ENCODE measurements at regions not wholly inside any gene's neighbourhood (a gene's known extent, or its start where the extent isn't known, plus 50 kb on each side); places are given as distances from the start of the nearest gene placed in this dataset.

DNA sequence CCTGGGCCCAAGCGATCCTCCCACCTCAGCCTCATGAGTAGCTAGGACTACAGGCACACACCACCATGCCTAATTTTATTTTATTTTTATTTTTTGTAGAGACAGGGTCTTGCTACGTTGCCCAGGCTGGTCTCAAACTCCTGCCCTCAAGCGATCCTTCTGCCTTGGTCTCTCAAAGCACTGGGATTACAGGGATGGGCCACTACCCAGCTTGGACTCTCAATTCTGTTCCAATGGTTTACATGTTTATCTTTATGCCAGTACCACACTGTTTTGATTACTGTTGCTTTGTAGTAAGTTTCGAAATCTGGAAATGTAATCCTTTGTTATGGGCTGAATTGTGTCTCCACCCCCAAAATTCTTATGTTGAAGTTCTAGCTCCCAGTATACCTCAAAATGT lies 88.4 kb upstream of the TARDBP start:
- no peaks in the 10 kb centered on the region for H3K36me3 ChIP-seq (ENCODE audit: control insufficient read depth in 4 of 4, insufficient read depth in 3 of 4, low read depth in 1 of 4, low read length in 3 of 4)
- no peak overlapping the region for H3K27ac ChIP-seq (ENCODE audit: low read depth in 1 of 2, low read length in 2 of 2)
- no peak overlapping the region for H3K9ac ChIP-seq (ENCODE audit: low read depth in 1 of 2, low read length in 2 of 2)
- no peak overlapping the region for H3K4me3 ChIP-seq (ENCODE audit: low read depth in 1 of 3, low read length in 3 of 3)
- no peaks in the 10 kb centered on the region for H3K27me3 ChIP-seq (ENCODE audit: control insufficient read depth in 4 of 4, insufficient read depth in 4 of 4, low read length in 3 of 4)
- 96% methylated on average over 4 of the region's 4 CpGs for WGBS
- no peaks in the 10 kb centered on the region for H3K4me1 ChIP-seq (ENCODE audit: control insufficient read depth in 4 of 4, insufficient read depth in 4 of 4, low read length in 3 of 4)
- peaks cover 6 to 9% (median 6%) of the 10 kb centered on the region in 4 donors for H3K9me3 ChIP-seq (ENCODE audit: control insufficient read depth in 4 of 4, low read length in 3 of 4)
- DNase-seq (ENCODE audit: low spot score), result no peak
- TF ChIP-seq, protein P1, sequence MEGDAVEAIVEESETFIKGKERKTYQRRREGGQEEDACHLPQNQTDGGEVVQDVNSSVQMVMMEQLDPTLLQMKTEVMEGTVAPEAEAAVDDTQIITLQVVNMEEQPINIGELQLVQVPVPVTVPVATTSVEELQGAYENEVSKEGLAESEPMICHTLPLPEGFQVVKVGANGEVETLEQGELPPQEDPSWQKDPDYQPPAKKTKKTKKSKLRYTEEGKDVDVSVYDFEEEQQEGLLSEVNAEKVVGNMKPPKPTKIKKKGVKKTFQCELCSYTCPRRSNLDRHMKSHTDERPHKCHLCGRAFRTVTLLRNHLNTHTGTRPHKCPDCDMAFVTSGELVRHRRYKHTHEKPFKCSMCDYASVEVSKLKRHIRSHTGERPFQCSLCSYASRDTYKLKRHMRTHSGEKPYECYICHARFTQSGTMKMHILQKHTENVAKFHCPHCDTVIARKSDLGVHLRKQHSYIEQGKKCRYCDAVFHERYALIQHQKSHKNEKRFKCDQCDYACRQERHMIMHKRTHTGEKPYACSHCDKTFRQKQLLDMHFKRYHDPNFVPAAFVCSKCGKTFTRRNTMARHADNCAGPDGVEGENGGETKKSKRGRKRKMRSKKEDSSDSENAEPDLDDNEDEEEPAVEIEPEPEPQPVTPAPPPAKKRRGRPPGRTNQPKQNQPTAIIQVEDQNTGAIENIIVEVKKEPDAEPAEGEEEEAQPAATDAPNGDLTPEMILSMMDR (IDR thresholded peaks at IDR 0.05; ENCODE audit: low read depth, low read length, missing input control), result no peak
- TF ChIP-seq TAF1 (conservative IDR thresholded peaks at IDR 0.05) (no peak), JUND (IDR thresholded peaks at IDR 0.05) (no peak)

DNA sequence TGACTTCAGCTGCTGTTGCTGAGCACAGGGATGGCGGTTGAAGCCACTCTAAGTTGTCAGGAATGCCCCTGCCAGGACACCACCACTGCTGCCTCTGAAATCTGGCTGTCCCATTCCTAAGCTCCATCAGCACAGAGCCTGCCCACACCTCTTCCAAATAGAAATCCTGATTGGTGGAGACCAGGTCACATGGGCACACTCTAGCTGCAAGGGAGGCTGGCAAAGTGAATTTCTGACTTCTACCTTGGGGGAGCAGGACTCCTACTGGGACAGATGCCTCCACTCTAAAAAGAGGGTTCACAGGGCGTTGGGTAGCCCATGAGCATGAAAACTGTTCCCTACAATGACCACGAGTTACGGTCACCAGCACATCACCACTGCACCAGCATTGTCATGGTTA lies 83.8 kb upstream of the TARDBP start:
- WGBS, result 91% methylated on average over 4 of the region's 4 CpGs
- Histone ChIP-seq H3K9ac (ENCODE audit: low read depth in 1 of 2, low read length in 2 of 2) (no peak overlapping the region), H3K9me3 (ENCODE audit: control insufficient read depth in 4 of 4, low read length in 3 of 4) (peaks cover 6 to 9% (median 7%) of the 10 kb centered on the region in 4 donors), H3K4me1 (ENCODE audit: control insufficient read depth in 4 of 4, insufficient read depth in 4 of 4, low read length in 3 of 4) (peaks cover 0 to 1% (median 0%) of the 10 kb centered on the region in 4 donors), H3K27ac (ENCODE audit: low read depth in 1 of 2, low read length in 2 of 2) (no peak overlapping the region), H3K4me3 (ENCODE audit: low read depth in 1 of 3, low read length in 3 of 3) (no peak overlapping the region), H3K36me3 (ENCODE audit: control insufficient read depth in 4 of 4, insufficient read depth in 3 of 4, low read depth in 1 of 4, low read length in 3 of 4) (no peaks in the 10 kb centered on the region), H3K27me3 (ENCODE audit: control insufficient read depth in 4 of 4, insufficient read depth in 4 of 4, low read length in 3 of 4) (no peaks in the 10 kb centered on the region)
- TF ChIP-seq, protein P2, sequence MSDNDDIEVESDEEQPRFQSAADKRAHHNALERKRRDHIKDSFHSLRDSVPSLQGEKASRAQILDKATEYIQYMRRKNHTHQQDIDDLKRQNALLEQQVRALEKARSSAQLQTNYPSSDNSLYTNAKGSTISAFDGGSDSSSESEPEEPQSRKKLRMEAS (IDR thresholded peaks at IDR 0.05), result no peak
- TF ChIP-seq TAF1 (conservative IDR thresholded peaks at IDR 0.05) (no peak), SP1 (IDR thresholded peaks at IDR 0.05) (no peak), NR2F2 (IDR thresholded peaks at IDR 0.05) (no peak), YY1 (IDR thresholded peaks at IDR 0.05) (no peak)
- TF ChIP-seq, protein P3, sequence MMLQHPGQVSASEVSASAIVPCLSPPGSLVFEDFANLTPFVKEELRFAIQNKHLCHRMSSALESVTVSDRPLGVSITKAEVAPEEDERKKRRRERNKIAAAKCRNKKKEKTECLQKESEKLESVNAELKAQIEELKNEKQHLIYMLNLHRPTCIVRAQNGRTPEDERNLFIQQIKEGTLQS (IDR thresholded peaks at IDR 0.05), result no peak
- TF ChIP-seq, protein P4, sequence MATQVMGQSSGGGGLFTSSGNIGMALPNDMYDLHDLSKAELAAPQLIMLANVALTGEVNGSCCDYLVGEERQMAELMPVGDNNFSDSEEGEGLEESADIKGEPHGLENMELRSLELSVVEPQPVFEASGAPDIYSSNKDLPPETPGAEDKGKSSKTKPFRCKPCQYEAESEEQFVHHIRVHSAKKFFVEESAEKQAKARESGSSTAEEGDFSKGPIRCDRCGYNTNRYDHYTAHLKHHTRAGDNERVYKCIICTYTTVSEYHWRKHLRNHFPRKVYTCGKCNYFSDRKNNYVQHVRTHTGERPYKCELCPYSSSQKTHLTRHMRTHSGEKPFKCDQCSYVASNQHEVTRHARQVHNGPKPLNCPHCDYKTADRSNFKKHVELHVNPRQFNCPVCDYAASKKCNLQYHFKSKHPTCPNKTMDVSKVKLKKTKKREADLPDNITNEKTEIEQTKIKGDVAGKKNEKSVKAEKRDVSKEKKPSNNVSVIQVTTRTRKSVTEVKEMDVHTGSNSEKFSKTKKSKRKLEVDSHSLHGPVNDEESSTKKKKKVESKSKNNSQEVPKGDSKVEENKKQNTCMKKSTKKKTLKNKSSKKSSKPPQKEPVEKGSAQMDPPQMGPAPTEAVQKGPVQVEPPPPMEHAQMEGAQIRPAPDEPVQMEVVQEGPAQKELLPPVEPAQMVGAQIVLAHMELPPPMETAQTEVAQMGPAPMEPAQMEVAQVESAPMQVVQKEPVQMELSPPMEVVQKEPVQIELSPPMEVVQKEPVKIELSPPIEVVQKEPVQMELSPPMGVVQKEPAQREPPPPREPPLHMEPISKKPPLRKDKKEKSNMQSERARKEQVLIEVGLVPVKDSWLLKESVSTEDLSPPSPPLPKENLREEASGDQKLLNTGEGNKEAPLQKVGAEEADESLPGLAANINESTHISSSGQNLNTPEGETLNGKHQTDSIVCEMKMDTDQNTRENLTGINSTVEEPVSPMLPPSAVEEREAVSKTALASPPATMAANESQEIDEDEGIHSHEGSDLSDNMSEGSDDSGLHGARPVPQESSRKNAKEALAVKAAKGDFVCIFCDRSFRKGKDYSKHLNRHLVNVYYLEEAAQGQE (IDR thresholded peaks at IDR 0.05), result no peak
- DNase-seq (ENCODE audit: low spot score), result no peak

DNA sequence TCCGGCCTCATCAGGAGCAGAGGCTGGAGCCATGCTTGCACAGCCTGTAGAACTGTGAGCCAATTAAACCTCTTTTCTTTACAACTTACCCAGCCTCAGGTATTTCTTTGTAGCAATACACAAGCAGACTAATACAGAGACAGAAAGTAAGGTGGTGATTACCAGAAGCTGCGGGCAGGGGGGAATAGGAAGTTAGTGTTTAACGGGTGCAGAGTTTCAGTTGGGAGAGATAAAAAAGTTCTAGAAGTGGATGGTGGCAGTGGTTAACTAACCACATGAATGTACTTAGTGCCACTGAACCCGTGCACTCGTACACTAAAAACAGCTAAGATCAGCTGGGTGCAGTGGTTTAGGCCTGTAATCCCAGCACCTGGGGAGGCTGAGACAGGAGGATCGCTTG lies 80.4 kb upstream of the TARDBP start:
- TF ChIP-seq, protein P4 (IDR thresholded peaks at IDR 0.05), result no peak
- TF ChIP-seq, protein P5, sequence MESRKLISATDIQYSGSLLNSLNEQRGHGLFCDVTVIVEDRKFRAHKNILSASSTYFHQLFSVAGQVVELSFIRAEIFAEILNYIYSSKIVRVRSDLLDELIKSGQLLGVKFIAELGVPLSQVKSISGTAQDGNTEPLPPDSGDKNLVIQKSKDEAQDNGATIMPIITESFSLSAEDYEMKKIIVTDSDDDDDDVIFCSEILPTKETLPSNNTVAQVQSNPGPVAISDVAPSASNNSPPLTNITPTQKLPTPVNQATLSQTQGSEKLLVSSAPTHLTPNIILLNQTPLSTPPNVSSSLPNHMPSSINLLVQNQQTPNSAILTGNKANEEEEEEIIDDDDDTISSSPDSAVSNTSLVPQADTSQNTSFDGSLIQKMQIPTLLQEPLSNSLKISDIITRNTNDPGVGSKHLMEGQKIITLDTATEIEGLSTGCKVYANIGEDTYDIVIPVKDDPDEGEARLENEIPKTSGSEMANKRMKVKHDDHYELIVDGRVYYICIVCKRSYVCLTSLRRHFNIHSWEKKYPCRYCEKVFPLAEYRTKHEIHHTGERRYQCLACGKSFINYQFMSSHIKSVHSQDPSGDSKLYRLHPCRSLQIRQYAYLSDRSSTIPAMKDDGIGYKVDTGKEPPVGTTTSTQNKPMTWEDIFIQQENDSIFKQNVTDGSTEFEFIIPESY (IDR thresholded peaks at IDR 0.05), result no peak
- TF ChIP-seq FOXA2 (IDR thresholded peaks at IDR 0.05) (no peak), SP1 (IDR thresholded peaks at IDR 0.05) (no peak), TAF1 (conservative IDR thresholded peaks at IDR 0.05) (no peak), NR2F2 (IDR thresholded peaks at IDR 0.05) (no peak)
- Histone ChIP-seq H3K36me3 (ENCODE audit: control insufficient read depth in 4 of 4, insufficient read depth in 3 of 4, low read depth in 1 of 4, low read length in 3 of 4) (no peaks in the 10 kb centered on the region), H3K27ac (ENCODE audit: low read depth in 1 of 2, low read length in 2 of 2) (no peak overlapping the region), H3K27me3 (ENCODE audit: control insufficient read depth in 4 of 4, insufficient read depth in 4 of 4, low read length in 3 of 4) (no peaks in the 10 kb centered on the region), H3K4me1 (ENCODE audit: control insufficient read depth in 4 of 4, insufficient read depth in 4 of 4, low read length in 3 of 4) (peaks cover 0 to 1% (median 0%) of the 10 kb centered on the region in 4 donors), H3K4me3 (ENCODE audit: low read depth in 1 of 3, low read length in 3 of 3) (no peak overlapping the region), H3K9ac (ENCODE audit: low read depth in 1 of 2, low read length in 2 of 2) (no peak overlapping the region), H3K9me3 (ENCODE audit: control insufficient read depth in 4 of 4, low read length in 3 of 4) (peaks cover 6 to 9% (median 7%) of the 10 kb centered on the region in 4 donors)
- 81% methylated on average over 6 of the region's 6 CpGs for WGBS
- DNase-seq (ENCODE audit: low spot score), result no peak
